Pulmonary artery endothelial cell (primary cell): ENCODE measurements at regions not wholly inside any gene's neighbourhood (a gene's known extent, or its start where the extent isn't known, plus 50 kb on each side); places are given as distances from the start of the nearest gene placed in this dataset.

Experiments used
- DNase-seq: peaks from one replicate; pipeline ENCODE4 v3.0.0-alpha.2; 2011; ENCODE audit warnings: low read depth, low spot score

DNA sequence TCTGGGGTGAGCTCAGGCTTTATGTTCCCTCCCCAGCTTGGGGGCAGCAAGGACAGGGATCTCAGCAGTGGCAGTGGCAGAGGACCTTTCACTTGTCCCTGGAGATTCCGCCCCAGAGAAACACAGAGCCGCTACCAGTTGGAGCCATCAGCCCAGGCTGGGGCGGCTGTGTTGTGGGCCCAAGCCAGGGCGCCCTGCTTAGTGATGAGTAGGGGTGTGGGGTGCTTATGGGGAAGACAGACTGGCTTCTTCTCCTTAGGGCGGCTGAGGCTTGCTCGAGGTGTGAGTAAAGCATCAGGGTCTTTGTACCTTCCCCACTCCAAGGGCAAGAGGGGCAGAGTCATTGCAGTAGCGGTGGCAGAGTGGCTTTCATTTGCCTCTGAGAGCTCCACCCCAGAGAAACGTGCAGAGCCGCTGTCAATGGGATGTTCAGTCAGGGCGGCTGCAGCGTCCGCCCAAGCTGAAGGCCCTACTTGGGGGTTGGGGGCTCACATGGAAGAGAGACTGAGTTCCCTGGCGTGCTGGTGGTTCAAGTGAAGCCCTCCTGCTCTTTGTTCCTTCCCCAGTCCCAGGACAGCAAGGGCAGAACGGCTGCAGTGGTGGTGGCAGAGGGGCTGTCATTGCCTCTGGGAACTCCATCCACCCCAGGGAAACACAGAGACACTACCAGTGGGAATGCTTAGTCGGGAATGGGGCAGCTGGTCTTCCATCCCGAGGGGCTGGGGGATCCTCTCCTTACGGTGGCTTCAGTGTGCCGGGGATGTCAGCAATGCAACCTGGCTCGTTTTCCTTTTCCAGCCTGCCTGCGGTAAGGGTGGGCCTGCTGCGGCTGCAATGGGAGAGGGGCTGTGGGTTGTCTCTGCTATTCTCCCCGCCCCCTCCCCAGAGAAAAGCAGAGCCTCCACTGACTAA, 2142.5 kb upstream of the TENM3 start:
- no peak for DNase-seq

DNA sequence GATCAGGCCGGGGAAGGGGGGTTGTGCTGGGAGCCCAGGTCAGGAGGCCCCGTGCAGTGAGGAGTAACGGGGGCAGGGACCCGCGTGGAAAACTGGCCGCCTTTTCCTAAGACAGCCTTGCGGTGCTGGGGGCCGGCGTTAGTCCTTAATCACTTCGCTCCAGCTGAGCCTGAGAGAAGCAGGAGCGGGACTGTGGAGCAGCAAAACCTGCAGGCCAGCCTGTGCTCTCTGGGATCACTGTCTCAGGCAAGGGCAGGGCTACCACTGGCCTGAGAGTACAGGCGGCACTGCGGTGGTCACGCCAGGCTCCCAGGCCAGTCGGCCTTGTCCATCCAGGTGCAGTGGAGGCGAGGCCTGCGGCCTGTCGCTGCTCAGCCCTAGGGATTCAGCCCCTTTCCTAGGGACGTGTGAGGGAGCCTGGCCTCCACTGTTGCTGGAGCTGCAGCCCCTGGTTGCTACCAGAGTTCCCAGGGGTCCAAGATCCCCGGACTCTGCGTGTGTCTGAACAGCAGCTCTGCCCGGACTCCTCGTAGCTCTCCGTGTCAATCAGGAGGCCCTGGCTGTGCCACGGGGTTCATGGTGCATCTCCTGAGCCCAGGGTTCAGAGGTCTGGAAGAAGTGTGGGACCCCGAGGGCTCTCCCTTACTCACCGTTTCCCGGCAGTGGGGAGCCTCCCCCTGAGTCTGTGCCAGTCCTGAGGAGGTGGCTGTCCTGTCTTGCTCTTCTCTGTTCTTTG, 2141.7 kb upstream of the TENM3 start:
- no peak for DNase-seq

DNA sequence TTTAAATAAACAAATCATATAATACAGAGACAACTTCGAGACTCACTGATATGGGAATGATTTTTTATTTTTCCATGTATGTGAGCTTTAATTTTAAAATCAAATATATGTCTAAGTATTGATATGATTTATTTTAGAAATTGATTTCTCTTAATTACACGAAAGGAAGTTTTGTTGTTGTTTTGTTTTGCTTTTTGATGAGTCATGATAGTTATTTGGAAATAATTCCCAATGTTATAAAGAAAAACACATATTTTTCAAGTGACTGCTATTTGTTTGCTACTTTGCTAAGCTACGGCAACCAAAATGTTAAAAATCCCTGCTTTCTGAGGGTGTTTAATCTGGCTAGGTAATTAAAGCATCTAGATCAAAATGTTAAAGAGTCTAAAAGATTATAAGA, 2139.4 kb upstream of the TENM3 start:
- no peak for DNase-seq

DNA sequence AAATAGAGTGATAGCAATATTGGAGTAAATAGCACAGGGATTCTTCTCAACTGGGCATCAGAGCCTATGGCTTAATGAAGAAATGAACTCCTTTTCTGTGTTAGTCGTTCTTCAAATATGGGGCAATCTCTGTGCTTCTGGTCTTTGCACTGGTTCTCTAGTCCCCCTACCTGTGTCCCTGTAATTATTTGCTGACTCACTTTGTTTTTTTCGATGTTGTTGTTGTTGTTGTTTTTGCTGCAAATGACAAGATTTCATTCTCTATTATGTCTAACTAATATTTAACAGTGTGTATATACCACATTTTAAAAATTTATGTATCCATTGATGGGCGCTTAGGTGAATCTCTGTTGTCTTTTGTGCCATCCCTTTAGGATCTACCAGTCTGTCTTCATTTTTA, 2137.8 kb upstream of the TENM3 start:
- no peak for DNase-seq

DNA sequence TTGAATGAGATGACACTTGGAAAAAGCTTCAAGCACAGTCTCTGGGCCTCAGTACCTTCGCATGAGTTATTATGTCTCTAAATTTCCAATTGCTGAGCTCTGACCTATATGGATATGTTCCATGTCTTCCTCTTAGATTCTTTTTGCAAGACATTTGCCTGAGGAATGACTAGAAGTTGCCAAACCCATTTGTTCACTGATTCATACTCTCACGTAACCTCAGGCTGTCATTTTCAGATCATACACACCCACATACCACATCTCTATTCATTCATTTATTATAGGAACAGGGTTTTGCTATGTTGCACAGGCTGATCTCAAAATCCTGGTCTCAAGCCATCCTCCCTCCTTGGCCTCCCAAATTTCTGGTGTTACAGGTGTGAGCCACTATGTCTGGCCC, 2137.1 kb upstream of the TENM3 start:
- DNase-seq = no peak

DNA sequence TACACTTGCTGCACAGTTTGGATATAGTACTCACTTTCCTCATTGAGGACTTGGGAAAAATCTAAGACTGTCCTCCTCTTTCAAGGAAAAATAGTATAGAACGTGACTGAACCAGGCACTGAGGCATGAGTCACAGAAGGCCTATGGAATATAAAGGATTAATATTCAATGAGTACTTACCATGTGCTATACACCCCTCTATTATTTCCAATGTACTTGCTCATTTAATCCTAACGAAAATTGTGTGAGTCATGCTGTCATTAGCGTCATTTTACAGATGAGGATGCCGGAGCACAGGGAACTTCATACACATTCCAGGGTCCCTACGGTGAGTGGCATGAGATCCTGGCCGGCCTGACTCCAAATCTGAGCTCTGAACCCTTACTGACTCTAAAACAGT, 2136.2 kb upstream of the TENM3 start:
- DNase-seq = no peak

DNA sequence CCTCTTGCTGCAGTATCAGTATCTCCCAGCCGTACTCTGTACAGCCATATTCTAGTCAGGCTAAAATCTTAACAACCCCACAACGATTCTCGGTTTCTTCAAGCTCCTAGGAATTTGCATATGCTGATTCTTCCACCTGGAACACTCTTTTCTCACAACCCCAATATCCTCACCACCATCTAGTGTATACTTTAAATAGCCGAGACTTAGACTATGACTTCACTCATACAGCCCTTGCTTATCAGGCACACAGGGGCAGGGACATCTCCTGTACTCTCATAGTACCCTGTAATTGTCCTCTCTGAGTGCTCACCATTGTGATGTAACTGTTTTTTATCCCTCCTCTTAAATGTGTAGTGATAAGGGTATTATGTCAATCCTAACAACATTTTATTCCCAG, 2126.4 kb upstream of the TENM3 start:
- no peak for DNase-seq

DNA sequence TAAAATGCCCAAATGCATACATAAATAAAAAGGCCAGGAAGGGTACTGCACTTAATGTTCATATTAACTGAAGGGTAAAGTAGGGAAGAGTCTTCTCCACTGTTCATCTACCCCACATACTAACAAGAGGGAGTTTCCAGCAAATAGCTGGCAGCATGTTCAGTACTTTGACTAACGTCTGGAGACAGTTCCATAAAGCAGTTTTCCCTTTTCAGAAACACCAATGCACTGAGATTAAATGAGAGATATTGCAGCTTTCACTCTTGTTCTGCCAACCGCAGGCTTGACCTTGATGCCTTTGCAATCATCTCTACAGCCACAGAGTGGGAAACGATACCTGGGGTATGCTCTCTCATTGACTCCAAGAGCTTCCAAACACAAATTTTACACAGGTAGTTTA, 2123.1 kb upstream of the TENM3 start:
- DNase-seq = no peak

DNA sequence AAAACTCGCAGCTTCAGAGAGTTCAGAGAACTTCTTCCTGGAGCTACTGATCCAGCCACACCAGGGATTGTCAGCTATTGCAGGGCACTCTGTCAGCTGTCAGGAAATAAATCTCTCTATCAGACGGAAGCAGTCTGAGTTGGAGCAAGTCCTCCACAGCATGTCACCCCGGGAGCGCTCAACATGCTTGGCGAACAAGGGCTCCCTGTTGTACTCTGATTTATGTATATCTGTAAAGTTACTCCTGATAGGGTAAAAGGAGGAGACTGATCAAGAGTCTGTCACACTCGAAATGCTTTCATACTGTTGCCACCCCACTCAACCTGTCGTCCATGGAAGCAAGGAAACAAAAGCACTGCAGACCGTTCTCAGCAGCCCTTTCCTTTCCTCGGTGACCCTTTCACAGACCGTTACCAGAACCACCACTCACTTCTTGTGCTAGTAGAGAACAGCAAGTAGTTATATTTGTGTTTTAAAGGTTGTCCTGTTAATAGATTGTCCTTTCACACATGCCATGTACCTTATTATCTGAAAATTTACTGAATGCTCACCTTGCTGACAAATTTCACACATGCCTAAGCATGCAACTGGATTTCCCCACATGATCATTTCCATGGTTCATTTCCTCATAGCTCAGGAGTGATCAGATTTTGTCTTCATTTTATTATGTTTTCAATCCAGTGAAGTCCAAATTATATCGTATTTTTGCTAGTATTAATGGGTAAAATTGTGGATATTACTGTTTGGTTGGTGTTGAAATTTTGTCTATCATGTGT, 2108.9 kb upstream of the TENM3 start:
- no peak for DNase-seq

DNA sequence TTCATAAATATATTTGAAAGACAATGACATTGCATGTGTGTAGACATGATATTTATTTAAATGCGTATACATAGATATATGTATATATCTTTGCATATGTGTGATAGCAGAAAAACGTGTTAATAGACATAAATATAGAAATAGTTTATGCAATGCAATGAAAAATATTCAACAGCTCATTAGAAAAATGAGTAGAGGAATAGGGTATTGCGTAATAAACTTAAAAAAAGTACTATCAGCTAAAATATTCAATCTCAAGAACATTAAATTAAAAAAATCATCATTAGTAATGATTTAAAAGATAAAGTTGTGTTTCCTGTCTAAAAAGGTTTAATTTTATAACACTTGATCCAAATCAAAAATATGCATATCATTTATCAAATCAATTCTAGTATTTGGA, 2101.5 kb upstream of the TENM3 start:
- no peak for DNase-seq

DNA sequence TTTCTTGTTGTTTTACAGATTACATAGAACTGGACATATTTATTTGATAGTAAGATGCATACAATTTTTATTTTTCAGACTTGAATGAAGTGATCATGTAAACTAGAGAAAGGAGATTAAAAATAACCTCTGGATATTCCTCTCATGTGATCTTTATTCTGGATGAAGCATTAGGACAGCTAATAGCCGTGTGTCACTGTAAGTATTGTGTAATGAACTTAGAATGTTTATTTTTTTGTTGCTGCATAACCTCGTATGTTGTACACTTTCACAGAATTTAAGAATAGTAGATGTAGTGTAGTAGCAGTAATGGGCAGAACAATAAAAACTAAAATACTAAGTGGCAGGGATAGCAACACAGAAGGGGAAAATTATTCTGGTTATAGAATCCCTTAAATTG, 2094.5 kb upstream of the TENM3 start:
- DNase-seq = no peak

DNA sequence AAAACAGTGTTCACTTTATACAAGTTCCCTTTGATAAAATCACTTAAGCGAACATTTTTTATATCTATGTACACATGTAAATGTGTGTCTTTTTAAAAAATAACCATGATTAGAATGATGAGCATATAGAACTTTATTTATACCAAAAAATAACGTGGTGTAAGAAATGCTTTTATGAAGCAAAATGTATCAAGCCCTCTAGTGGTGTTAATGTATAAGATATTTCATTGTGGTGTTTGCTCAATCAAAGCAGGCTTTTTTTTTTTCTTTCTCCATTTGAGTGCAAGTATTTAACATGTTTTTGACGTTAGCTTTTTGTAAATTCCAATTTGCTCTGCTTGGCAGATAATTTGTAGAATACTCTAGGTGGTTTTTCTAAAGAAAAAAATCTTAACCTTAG, 2092.4 kb upstream of the TENM3 start:
- no peak for DNase-seq

DNA sequence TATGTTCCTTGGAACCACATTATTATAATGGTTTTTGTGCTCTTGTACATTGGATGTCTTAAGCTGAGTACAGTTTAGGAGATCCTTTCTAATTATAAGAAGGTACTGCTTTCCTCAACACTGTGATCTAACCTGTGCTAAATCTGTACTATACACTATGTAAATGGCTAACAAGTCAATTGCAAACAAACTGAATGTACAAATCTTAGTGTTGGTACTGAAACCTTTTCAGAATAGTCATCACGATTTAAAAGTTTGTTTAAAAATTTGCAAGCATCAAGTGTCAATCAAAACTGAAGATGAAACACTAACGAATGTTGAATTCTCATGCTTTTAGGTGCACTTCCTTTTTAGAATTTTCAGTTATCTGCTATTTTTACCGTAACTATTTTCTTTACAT, 2090.4 kb upstream of the TENM3 start:
- no peak for DNase-seq

DNA sequence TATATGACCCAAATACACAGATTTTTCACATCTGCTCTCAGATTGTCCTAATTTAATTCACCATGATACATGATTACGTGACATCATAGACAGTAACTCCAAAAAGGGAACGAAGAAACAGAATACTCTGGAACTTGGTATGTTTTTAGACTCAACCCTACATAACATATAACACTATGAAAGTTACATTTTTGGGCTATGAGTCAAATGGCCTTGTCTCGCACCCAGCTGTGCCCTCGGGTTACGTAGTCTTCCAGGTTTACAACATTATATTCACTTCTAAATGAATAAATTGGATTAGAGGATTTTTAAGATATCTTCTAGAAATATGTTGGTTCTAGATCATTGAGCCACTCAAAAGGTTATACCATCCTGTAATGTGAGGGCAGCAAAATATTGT, 2089.6 kb upstream of the TENM3 start:
- DNase-seq = no peak

DNA sequence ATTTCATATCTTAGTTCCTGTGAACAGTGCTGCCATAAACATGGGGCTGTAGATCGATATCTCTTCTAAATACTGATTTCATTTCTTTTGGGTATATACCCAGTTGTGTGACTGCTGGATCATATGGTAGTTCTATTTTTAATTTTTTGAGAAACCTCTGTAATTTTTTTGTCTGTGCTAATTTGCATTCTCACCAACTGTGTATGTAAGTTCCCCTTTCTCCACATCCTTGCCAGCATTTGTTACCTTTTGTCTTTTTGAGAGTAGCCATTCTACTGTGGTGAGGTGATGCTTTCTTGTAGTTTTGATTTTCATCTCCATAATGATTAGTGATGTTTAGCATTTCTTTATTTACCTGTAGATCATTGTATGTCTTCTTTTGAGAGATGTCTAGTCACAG, 2086.5 kb upstream of the TENM3 start:
- no peak for DNase-seq

DNA sequence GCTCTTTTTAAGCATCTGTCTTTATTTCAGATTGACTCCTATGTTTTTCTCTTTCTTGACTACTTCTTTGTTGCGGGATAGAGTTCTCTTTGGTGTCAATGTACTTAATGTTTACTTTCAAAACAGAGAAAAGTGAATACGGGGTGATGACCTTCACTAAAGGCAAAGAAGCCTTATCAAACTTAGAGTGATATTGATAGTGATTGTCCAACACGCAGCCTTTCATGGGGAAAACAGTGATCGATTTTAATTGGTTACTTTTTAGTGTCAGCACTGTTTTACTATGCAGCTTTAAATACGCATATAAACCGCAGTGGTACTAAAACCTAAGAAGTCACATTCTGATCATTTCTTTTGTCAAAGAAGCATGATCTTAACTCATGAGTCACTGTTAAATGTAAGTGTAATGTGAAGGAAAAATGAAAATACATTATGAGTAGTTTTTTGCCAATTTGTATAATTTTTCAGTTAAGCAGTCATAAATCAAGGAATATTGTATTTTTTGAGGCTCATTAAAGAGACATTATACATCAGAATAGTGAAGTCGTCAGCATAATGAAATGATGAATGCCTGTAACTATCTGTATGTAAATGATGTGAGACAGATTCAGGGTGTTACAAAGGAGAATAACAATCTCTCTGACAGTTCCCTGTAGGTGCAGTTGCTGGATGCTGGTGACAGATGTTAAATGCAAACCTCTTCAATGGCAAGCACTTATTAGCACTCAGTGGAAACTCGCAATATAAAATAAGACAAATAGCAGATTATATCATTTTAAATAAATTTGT, 2082.8 kb upstream of the TENM3 start:
- DNase-seq = no peak

DNA sequence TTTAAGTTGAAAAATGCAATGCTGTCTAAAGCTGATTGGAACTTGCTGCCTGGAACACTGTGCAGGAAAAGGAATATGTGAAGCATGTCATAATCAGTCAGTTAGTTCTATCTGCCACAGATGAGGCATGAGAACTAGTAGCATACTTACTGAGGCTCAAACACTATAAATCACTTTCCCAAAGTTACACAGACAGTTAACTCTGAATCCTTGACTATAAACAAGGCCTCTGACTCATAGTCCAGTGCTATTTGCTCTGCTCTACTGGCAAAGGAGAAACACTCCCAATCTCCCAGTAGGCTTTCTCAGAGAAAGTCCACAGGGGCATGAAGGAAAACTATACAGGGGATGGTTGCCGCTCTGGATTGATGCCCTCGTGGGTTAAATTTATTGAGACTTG, 2078.4 kb upstream of the TENM3 start:
- DNase-seq = no peak

DNA sequence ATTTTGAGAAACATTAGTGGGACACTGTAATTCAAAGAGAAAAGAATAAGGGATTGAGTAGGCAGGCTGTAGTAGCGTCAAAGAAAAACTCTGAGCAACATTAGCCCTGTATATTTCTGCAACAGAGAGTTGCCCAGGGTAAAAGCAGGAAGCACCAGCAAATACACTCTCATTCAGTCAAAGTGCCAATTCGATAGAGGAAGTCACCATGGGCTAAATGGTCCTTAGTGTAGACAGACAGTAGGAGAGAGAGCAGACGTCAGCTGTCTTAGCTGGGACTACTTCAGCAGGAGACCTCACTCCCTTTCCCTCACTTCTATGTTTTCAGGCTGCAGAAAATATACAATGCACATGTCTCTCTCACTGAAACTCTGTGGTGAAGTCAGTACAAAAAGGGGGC, 2073.8 kb upstream of the TENM3 start:
- no peak for DNase-seq

DNA sequence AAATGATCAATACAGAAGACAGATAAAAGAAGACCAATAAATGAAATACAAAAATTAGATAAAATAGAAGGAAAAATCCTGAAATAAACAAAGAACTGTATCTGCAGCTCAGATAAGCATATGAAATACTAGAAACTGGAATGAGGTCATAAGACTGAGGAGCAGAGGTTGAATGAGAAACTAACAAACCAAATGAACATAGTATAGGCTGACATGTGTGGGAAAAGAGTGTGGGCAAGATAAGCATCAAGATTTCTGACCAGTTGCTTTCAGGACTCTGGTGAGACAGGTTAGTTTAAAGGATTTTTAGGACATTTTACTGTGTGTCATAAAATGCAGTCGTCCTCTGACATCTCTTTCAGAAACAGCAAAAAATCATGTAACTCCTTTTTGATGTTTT, 2073.2 kb upstream of the TENM3 start:
- no peak for DNase-seq

DNA sequence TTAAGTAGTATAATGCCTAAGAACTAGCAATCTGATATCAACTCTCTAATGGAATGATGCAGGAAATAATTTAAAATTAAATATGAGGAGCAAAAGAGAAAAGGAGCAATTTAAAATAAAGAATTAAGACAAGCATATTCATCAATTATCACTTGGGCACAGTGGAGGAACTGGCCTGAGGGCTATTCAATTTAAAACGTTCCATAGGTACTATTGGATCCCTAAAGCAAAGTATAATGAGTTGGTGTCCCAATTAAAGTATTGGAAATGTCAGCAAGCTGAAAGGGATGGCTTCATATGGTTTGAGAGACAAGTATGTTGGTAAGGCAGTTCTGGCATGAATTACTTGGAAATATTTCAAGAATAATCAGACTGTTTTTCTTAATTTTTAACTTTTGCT, 2064.1 kb upstream of the TENM3 start:
- DNase-seq = no peak

DNA sequence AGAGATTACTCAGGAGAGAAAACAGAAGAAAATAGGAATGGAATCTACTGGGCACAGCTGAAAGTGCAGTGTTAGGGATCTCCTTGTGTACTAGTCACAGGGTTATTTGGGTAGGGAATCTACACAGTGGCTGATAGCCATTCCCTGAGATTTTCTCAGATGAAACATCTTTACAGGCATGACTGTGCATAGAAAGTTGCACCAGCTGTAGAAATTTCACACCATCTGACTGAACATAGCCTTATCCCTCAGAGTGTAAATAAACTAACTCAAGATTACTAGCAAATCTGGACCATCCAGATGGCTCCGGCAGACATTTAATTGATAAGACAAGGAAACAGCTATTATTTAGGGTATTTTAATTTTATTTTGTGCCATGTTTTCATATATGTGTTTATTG, 2053.5 kb upstream of the TENM3 start:
- DNase-seq = no peak
